Mucosa of descending colon (tissue), 3 donors: ENCODE measurements at regions not wholly inside any gene's neighbourhood (a gene's known extent, or its start where the extent isn't known, plus 50 kb on each side); places are given as distances from the start of the nearest gene placed in this dataset.

Experiments used
- ATAC-seq: fragments of 200-7000 bp; cut with Tn5 transposase; one replicate; pipeline ENCODE4 v1.9.1; 2020; ENCODE audit warnings: mild to moderate bottlenecking, moderate library complexity
- DNase-seq, 3 donors: peaks; one replicate each; pipeline ENCODE4 v3.0.0-alpha.2; 2020
- H3K36me3 ChIP-seq: fragments of 200-600 bp; one replicate; pipeline ENCODE4 v1.8.0; 2021; ENCODE audit warnings: low read depth, mild to moderate bottlenecking
- H3K4me1 ChIP-seq: fragments of 200-600 bp; one replicate; pipeline ENCODE4 v1.8.0; 2021; ENCODE audit warnings: low read depth, mild to moderate bottlenecking
- H3K4me3 ChIP-seq: fragments of 200-600 bp; one replicate; pipeline ENCODE4 v1.8.0; 2021; ENCODE audit warnings: mild to moderate bottlenecking
- H3K9me3 ChIP-seq: fragments of 200-600 bp; one replicate; pipeline ENCODE4 v1.8.0; 2021; ENCODE audit warnings: mild to moderate bottlenecking
- CTCF ChIP-seq: fragments of 200-600 bp; IDR thresholded peaks from one replicate; pipeline ENCODE4 v1.8.0; 2022; ENCODE audit warnings: antibody characterized with exemption, mild to moderate bottlenecking
- intact Hi-C, 2 donors: fragments of 100-400 bp; cut with DNase I in 1 of 2; cut with micrococcal nuclease in 1 of 2; formaldehyde crosslinking; loops; one replicate each; pipeline versions ENCODE4 v1.11.0 to v1.11.1; 2022; cut with DNase I, micrococcal nuclease
- donor health status: DM: no; HTN: no; CAD: no; lungs with moderate emphysema.
- donor health status: DM: no; HTN: no; CAD: no.
- donor health status: DM: no; HTN: yes; CAD: no.

- intact Hi-C loops, result no loop called here
Observed at GRCh38 chr5:163023846-163024245, 413.5 kb upstream of the CCNG1 start.

DNA sequence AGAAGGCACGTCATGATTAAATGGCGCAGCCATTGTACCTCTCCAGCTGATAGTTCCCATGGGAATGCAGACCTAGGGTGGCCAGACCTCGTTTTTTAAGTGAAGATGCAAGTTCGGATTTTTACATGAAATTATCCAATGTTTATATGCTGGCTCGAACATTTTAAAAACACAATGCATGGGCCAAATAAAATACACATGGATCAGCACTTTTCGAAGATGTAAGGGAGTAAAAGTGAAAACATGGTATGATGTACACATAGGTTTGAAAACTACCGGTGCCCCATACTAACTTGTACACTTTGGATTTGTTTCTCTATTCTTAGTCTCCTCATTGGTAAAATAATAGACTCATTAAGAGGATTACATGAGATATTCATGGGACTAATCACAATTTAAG lies 412.5 kb upstream of the CCNG1 start:
- H3K36me3 ChIP-seq, result no peaks in the 10 kb centered on the region
- TF ChIP-seq CTCF, result no peak
- H3K4me1 ChIP-seq, result no peaks in the 10 kb centered on the region
- H3K9me3 ChIP-seq, result no peaks in the 10 kb centered on the region
- H3K4me3 ChIP-seq, result no peak overlapping the region
- ATAC-seq (no peak), DNase-seq (no peak)
- intact Hi-C loops, result no loop called here

More at GRCh38 chr5:163023846-163024245, 413.5 kb upstream of the CCNG1 start:
- Histone ChIP-seq H3K4me3 (no peak overlapping the region), H3K36me3 (no peaks in the 10 kb centered on the region), H3K4me1 (no peaks in the 10 kb centered on the region), H3K9me3 (no peaks in the 10 kb centered on the region)
- TF ChIP-seq CTCF, result no peak
- DNase-seq (no peak), ATAC-seq (no peak)

- no peaks in the 10 kb centered on the region for H3K4me1 ChIP-seq
- DNase-seq, result no peak
- no peak overlapping the region for H3K4me3 ChIP-seq
- intact Hi-C loops, result no loop called here
- no peak for ATAC-seq
- no peaks in the 10 kb centered on the region for H3K9me3 ChIP-seq
- no peaks in the 10 kb centered on the region for H3K36me3 ChIP-seq
- no peak for TF ChIP-seq CTCF
Observed at GRCh38 chr5:163033656-163034055, 403.7 kb upstream of the CCNG1 start.

DNA sequence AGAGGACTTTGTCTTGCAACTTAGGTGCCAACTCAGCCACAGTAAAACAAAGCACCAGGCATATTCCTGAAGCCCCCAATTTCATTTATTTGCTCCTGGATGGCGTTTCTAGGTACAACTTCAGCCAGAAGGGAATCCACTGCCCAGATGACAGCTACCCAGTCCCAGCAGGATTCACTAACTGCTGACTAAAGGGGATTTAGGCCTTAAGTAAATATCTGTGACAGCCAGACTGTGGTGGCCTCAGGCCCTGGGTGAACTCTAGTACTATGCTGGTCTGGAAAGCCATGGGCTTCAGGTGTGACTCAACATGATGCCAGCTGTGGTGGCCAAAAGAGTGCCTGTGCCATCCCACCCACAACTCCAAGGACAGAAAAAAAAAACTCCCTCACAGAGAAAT lies 396.1 kb upstream of the CCNG1 start:
- no peak for DNase-seq
- no peak overlapping the region for H3K4me3 ChIP-seq
- no peak for ATAC-seq
- peaks cover 6% of the 10 kb centered on the region for H3K9me3 ChIP-seq
- no peaks in the 10 kb centered on the region for H3K4me1 ChIP-seq
- no peaks in the 10 kb centered on the region for H3K36me3 ChIP-seq
- intact Hi-C loops, result no loop called here
- TF ChIP-seq CTCF, result no peak

DNA sequence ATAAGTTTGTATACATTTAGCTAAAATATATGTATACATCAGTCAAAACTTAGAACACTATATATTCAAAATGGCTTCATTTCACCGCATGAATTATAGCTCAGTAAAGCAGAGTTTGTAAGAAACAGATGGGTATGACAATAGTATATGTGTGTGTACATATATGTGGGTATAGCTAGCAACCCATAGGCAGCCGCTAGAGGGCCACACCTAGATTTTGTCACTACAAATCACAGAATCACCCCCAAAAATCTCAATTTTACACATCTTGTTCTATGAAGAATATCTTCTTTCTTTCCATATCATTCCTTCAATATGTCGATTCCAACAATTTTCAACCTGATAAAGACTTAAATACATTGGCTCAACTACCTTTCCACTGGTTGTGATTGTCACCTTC lies 357.8 kb upstream of the CCNG1 start:
- Histone ChIP-seq H3K36me3 (no peaks in the 10 kb centered on the region), H3K4me3 (no peak overlapping the region), H3K4me1 (no peaks in the 10 kb centered on the region), H3K9me3 (peaks cover 9% of the 10 kb centered on the region)
- no peak for DNase-seq
- TF ChIP-seq CTCF, result no peak
- no peak for ATAC-seq
- intact Hi-C loops, result no loop called here

GRCh38 chr5:163089230-163089629 lies 348.2 kb upstream of the CCNG1 start:
- peaks cover 3% of the 10 kb centered on the region for H3K9me3 ChIP-seq
- no peaks in the 10 kb centered on the region for H3K4me1 ChIP-seq
- no peak for ATAC-seq
- DNase-seq, result no peak
- no peak overlapping the region for H3K4me3 ChIP-seq
- intact Hi-C loops, result no loop called here
- no peak for TF ChIP-seq CTCF
- H3K36me3 ChIP-seq, result no peaks in the 10 kb centered on the region
